ENCODE measurements at regions not wholly inside any gene's neighbourhood (a gene's known extent, or its start where the extent isn't known, plus 50 kb on each side); places are given as distances from the start of the nearest gene placed in this dataset.

GRCh38 chr1:82597141-82597540 lies 796.4 kb downstream of the ADGRL2 start:
- no peak for DNase-seq (ENCODE audit: low read depth in 3 of 3)

GRCh38 chr1:82593561-82593960 lies 792.8 kb downstream of the ADGRL2 start:
- no peak for DNase-seq (ENCODE audit: low read depth in 3 of 3)

GRCh38 chr1:82589588-82589987 lies 788.9 kb downstream of the ADGRL2 start:
- no peak for DNase-seq (ENCODE audit: low read depth in 3 of 3)

- DNase-seq (ENCODE audit: low read depth in 3 of 3) = no peak
Measured at GRCh38 chr1:82587371-82587770, 786.6 kb downstream of the ADGRL2 start.

- no peak for DNase-seq (ENCODE audit: low read depth in 3 of 3)
Measured at GRCh38 chr1:82586473-82586872, 785.7 kb downstream of the ADGRL2 start.

GRCh38 chr1:82582347-82582746 lies 781.6 kb downstream of the ADGRL2 start:
- DNase-seq (ENCODE audit: low read depth in 3 of 3) = no peak

- no peak for DNase-seq (ENCODE audit: low read depth in 3 of 3)
Measured at GRCh38 chr1:82578086-82578726, 777.5 kb downstream of the ADGRL2 start.

- DNase-seq (ENCODE audit: low read depth in 3 of 3) = no peak
Measured at GRCh38 chr1:82567348-82567747, 766.6 kb downstream of the ADGRL2 start.

- DNase-seq (ENCODE audit: low read depth in 3 of 3) = no peak
Measured at GRCh38 chr1:82565546-82565945, 764.8 kb downstream of the ADGRL2 start.

DNA sequence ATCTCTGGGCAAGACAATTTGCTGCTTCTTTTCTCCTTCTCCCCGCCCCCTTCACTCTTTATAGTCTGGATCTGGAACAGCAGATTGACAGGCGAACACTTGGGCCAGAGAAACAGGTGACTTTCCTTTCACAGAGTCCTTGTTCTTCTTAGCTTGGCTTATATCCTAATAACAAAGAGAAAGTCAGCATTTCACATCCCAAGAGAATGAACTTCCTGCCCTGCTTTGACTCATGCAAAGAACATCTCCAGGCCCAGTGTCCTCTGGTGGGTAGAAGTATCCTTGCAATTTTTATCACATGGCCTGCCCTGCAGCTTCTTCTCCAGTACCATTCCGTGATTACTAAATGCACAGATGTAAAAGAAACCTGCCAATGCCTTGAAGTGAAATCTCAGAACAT lies 764.4 kb downstream of the ADGRL2 start:
- DNase-seq (ENCODE audit: low read depth in 3 of 3) = no peak

GRCh38 chr1:82564333-82564732 lies 763.6 kb downstream of the ADGRL2 start:
- DNase-seq (ENCODE audit: low read depth in 3 of 3) = no peak

DNA sequence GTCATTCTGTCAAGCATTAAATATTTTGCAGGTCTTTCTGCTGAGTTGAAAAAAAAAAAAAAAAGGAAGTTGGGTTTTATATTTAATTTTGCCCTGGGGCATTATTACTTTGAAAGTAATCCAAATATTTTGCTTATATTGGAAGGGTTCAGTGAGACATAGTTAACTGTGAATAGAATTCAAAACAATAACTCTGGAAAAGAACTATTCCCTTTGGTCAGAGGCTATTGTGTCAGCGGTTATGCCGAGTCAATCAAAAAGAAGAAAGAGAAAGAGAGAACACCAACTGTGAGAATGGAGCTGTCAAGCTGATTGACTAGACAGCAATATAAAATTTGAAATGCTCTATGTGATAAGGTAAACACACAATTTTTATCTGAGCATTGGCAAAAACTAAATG lies 761.7 kb downstream of the ADGRL2 start:
- no peak for DNase-seq (ENCODE audit: low read depth in 3 of 3)

GRCh38 chr1:82560566-82560965 lies 759.8 kb downstream of the ADGRL2 start:
- no peak for DNase-seq (ENCODE audit: low read depth in 3 of 3)

DNA sequence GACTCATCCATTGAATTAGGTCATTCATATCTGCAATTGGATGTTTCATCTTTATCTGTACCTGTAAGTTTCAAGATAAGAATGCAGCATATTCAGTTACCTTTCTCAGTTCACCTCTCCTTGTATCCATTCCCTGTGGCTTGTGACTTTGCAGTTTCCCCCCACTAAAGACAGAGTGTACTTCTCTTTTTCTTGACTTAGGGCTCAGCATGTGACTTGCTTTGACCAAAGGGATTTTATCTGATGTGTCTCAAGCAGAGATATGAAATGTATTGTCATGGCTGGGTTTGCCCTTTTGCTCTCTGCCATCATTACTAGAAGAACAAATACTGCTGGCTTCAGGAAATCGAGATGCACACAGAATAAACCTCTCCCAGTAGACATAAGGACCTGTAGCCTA lies 754.8 kb downstream of the ADGRL2 start:
- DNase-seq (ENCODE audit: low read depth in 3 of 3) = no peak

GRCh38 chr1:82549841-82550240 lies 749.1 kb downstream of the ADGRL2 start:
- no peak for DNase-seq (ENCODE audit: low read depth in 3 of 3)

DNA sequence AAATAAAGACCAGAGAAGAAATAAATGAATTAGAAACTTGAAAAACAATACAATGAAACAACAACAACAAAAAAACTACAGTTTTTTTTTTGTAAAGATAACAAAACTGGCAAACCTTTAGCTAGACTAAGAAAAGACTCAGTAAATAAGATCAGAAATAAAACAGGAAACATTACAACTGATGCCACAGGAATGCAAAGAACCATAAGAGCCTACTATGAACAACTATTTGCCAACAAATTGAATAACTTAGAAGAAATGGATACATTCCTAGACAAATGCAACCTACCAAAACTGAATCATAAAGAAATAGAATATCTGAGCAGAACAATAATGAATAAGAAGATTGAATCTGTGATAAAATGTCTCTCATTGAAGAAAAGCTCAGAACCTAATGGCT lies 742.0 kb downstream of the ADGRL2 start:
- DNase-seq (ENCODE audit: low read depth in 3 of 3) = no peak

DNA sequence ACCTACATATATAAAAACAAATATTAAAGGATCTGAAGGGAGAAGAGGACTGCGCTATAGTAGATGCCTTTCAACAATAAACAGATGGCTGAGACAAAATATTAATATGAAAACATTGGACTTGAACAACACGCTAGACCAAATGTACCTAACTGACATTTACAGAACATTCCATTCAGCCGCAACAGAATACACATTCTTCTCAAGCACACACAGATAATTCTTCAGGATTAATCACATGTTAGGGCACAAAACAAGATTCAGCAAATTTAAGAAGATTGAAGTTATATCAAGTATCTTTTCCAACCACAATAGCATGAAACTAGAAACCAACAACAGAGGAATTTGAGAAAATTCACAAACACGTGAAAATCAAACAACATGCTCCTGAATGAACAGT lies 741.4 kb downstream of the ADGRL2 start:
- no peak for DNase-seq (ENCODE audit: low read depth in 3 of 3)

DNA sequence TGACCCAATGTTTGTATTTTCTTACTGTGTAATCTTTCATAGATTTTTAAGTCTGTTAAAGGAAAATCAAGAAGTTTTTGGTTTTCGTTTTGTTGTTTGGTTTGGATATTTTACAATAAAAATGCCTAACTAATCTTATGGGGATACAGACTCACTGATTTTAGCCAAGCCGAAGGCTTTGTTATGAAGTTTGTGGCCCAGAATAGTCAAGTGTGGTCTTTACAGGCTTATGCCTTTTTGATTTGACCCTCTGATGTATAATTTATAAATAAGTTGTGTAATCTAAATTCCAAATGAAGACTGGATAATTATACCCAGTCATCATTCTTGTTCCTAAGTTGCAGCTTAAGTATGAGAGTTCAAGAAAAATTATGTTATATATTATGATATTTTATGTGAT lies 739.3 kb downstream of the ADGRL2 start:
- no peak for DNase-seq (ENCODE audit: low read depth in 3 of 3)

- DNase-seq (ENCODE audit: low read depth in 3 of 3) = no peak
Measured at GRCh38 chr1:82538876-82539275, 738.1 kb downstream of the ADGRL2 start.

- no peak for DNase-seq (ENCODE audit: low read depth in 3 of 3)
Measured at GRCh38 chr1:82534996-82535395, 734.3 kb downstream of the ADGRL2 start.

GRCh38 chr1:82525378-82525777 lies 724.6 kb downstream of the ADGRL2 start:
- DNase-seq (ENCODE audit: low read depth in 3 of 3) = no peak

- DNase-seq (ENCODE audit: low read depth in 3 of 3) = no peak
Measured at GRCh38 chr1:82520611-82521010, 719.9 kb downstream of the ADGRL2 start.

GRCh38 chr1:82517586-82517985 lies 716.9 kb downstream of the ADGRL2 start:
- DNase-seq (ENCODE audit: low read depth in 3 of 3) = no peak

DNA sequence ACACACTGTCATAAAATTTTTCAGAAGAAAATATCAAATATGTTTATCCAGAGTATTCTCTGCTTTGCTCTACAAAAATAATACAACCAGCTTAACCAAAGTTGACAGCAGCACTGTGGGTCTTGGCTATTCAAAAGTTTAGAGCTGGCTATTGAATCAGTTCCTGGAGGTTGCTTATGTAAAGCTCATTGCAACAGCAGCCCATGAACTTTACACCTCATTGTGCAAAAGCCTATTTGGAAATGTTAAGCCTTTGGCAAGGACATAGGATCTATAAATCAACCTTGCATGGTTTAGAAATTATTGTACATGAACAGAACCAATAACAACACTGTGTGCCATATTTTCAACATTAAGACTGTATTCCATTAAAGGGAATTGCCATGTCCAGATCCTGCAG lies 714.9 kb downstream of the ADGRL2 start:
- DNase-seq (ENCODE audit: low read depth in 3 of 3) = no peak
